Choroid plexus epithelial cell (primary cell): ENCODE measurements at regions not wholly inside any gene's neighbourhood (a gene's known extent, or its start where the extent isn't known, plus 50 kb on each side); places are given as distances from the start of the nearest gene placed in this dataset.

Experiments
- DNase-seq: peaks from one replicate; pipeline ENCODE4 v3.0.0-alpha.2; 2010; ENCODE audit warnings: low read depth
- H3K4me3 ChIP-seq: 2 replicates; pipeline ENCODE4 v1.5.1; 2011; ENCODE audit warnings: low read depth, mild to moderate bottlenecking, control low read depth, low read length, moderate library complexity
- TF ChIP-seq, protein P1 (sequence below): conservative IDR thresholded peaks from 2 replicates; pipeline ENCODE4 v1.5.1; 2011; ENCODE audit warnings: low read depth, mild to moderate bottlenecking, control low read depth, inconsistent platforms, low read length, moderate library complexity

GRCh38 chr3:81439108-81439507, 322.3 kb downstream of the GBE1 start:
- H3K4me3 ChIP-seq: no peak overlapping the region
- TF ChIP-seq, protein P1, sequence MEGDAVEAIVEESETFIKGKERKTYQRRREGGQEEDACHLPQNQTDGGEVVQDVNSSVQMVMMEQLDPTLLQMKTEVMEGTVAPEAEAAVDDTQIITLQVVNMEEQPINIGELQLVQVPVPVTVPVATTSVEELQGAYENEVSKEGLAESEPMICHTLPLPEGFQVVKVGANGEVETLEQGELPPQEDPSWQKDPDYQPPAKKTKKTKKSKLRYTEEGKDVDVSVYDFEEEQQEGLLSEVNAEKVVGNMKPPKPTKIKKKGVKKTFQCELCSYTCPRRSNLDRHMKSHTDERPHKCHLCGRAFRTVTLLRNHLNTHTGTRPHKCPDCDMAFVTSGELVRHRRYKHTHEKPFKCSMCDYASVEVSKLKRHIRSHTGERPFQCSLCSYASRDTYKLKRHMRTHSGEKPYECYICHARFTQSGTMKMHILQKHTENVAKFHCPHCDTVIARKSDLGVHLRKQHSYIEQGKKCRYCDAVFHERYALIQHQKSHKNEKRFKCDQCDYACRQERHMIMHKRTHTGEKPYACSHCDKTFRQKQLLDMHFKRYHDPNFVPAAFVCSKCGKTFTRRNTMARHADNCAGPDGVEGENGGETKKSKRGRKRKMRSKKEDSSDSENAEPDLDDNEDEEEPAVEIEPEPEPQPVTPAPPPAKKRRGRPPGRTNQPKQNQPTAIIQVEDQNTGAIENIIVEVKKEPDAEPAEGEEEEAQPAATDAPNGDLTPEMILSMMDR: no peak
- DNase-seq: no peak

DNA sequence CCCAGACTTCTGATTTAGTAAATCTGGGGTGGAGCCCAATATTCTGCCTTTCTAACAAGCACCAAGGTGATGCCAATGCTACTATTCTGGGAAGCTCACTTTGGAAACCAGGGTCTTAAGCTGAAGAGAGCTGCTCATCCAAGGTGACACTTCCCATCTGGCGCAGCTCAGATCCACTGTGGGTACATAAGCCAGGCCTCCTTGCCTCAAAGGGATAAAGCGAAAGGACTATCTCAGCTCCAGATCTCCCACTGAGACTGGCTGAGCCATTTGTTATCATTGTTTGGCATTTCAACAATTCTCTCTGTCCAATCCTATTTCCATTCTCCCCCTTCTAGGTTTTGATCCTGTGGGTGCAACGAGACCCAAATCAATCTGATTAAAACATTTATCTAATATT, 323.8 kb downstream of the GBE1 start:
- TF ChIP-seq, protein P1: no peak

GRCh38 chr3:81436182-81436581, 325.3 kb downstream of the GBE1 start:
- no peak for DNase-seq
- TF ChIP-seq, protein P1: no peak
- no peak overlapping the region for H3K4me3 ChIP-seq

More for the DNA sequence above, 323.8 kb downstream of the GBE1 start:
- no peak overlapping the region for H3K4me3 ChIP-seq
- no peak for DNase-seq

DNA sequence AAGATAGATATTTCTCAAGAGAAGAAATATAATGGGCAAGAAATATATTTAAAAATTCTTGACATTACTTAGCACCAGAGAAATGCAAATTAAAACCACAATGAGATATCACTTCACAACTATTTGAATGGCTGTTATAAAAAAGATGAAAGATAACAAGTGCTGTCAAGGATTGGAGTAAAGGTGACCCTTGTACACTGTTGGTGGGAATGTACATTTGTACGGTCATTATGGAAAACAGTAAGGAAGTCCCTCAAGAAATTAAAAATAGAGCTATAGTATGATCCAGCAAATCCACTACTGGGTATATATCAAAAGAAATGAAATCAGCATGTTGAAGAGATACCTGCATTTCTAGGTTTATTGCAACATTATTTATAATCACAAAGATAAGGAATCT, 326.4 kb downstream of the GBE1 start:
- TF ChIP-seq, protein P1: no peak
- no peak for DNase-seq
- no peak overlapping the region for H3K4me3 ChIP-seq

DNA sequence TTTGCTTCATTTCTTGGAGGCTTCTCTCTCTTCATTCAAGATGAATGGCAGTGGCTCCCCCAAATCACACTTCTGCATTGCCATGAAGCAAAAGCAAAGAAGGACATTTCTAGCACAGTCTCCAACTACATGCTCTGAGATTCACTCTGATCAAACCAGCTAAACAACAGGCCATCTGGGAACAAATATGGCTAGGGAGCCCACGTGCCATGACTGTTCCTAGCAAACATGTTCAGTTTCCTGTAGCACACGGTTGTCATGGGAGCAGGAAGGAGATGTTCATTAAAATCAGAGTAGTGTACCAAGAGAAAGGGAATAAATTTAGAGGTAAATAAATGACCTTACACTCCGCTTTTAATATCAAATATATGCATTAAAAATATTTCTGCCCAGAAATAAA, 327.3 kb downstream of the GBE1 start:
- DNase-seq: no peak
- TF ChIP-seq, protein P1: no peak
- no peak overlapping the region for H3K4me3 ChIP-seq

DNA sequence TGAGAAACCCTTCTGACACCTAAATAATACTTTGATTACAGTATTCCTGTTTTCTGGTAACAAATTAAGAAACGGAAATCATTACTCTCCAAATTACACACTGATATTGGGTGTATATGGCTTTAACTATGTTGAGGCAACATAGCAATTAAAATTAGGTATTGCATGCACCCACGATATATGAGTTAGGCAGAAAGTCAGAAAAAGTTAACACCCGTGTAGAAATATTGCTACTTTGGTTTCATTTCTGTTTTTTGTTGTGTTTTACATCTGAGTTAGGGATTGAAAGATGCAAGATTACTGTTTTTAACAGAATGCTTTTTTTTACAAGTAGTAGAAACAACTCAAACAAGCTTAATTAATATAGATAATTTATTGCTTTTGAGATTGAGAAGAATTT, 327.8 kb downstream of the GBE1 start:
- DNase-seq: no peak
- TF ChIP-seq, protein P1: no peak
- H3K4me3 ChIP-seq: no peak overlapping the region

DNA sequence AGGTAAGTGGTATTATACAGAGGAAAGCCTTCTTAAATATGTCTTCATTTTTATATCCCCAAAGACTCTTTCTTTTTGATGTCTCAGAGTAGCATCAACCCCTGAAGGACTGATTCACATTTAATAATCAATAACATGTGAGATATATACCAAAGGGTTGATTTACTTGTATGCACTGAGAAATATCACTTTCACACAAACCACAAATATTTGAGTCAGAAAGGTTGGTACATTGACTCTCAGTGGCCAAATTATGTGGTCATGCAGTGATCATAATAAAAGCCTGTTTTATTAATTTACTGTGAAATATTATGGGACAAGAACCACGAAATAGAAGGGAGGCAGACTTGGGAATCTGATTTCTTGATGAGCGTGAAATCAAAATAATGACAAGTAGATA, 329.0 kb downstream of the GBE1 start:
- no peak for DNase-seq
- no peak overlapping the region for H3K4me3 ChIP-seq
- TF ChIP-seq, protein P1: no peak
